Upper lobe of left lung (tissue), 4 donors: ENCODE measurements at regions not wholly inside any gene's neighbourhood (a gene's known extent, or its start where the extent isn't known, plus 50 kb on each side); places are given as distances from the start of the nearest gene placed in this dataset.

Experiments
- CTCF ChIP-seq, 6 experiments: fragments of 450-650 bp in 4 of 6; fragments of 200-600 bp in 2 of 6; sonication (generic) in 2 of 6; IDR thresholded peaks; one replicate each; pipeline ENCODE4 v1.5.1; 2016 to 2019; ENCODE audit warnings: antibody characterized with exemption in 6 of 6
- POLR2A ChIP-seq, 4 donors: fragments of 450-650 bp; IDR thresholded peaks; one replicate each; pipeline ENCODE4 v1.5.1; 2016 to 2017; ENCODE audit warnings: antibody characterized with exemption in 4 of 4, mild to moderate bottlenecking in 2 of 4

- no peak for TF ChIP-seq POLR2A (IDR thresholded peaks at IDR 0.05)
- TF ChIP-seq CTCF (IDR thresholded peaks at IDR 0.05): no peak
Measured at GRCh38 chr7:41567031-41567730, 135.7 kb downstream of the INHBA start.
